RKO (cell line): ENCODE measurements at regions not wholly inside any gene's neighbourhood (a gene's known extent, or its start where the extent isn't known, plus 50 kb on each side); places are given as distances from the start of the nearest gene placed in this dataset.
"Not testable (repeated sequence)": the region's sequence is repeated elsewhere in the genome, so short reads cannot be mapped to it uniquely, and the experiment has no call there.

ENCODE experiments used
- DNase-seq: peaks from one replicate; pipeline ENCODE4 v3.0.0-alpha.2; 2016; ENCODE audit warnings: low spot score

- no peak for DNase-seq
These were observed 145.1 kb downstream of the LCA5 start for GRCh38 chr6:79392094-79392493.

- no peak for DNase-seq
These were observed 145.8 kb downstream of the LCA5 start for GRCh38 chr6:79391480-79391879.

- no peak for DNase-seq
These were observed 151.3 kb downstream of the LCA5 start for GRCh38 chr6:79385893-79386292.

- no peak for DNase-seq
These were observed 150.9 kb upstream of the HMGN3 start for GRCh38 chr6:79385333-79385732.

GRCh38 chr6:79384845-79385244, 150.4 kb upstream of the HMGN3 start:
- no peak for DNase-seq

GRCh38 chr6:79378957-79379356, 144.5 kb upstream of the HMGN3 start:
- no peak for DNase-seq

- DNase-seq: no peak
These were observed 143.4 kb upstream of the HMGN3 start for GRCh38 chr6:79377888-79378348.

GRCh38 chr6:79377047-79377446, 142.6 kb upstream of the HMGN3 start:
- no peak for DNase-seq

- DNase-seq: no peak
These were observed 141.3 kb upstream of the HMGN3 start for GRCh38 chr6:79375635-79376337.

GRCh38 chr6:79374308-79374707, 139.8 kb upstream of the HMGN3 start:
- DNase-seq: no peak

GRCh38 chr6:79373880-79374279, 139.4 kb upstream of the HMGN3 start:
- DNase-seq: no peak

- no peak for DNase-seq
These were observed 138.8 kb upstream of the HMGN3 start for GRCh38 chr6:79373246-79373645.

GRCh38 chr6:79372757-79373156, 138.3 kb upstream of the HMGN3 start:
- DNase-seq: no peak

GRCh38 chr6:79369026-79369425, 134.5 kb upstream of the HMGN3 start:
- no peak for DNase-seq

GRCh38 chr6:79363441-79363840, 129.0 kb upstream of the HMGN3 start:
- not testable (repeated sequence) for DNase-seq

- not testable (repeated sequence) for DNase-seq
These were observed 126.6 kb upstream of the HMGN3 start for GRCh38 chr6:79361074-79361473.

GRCh38 chr6:79353226-79353625, 118.7 kb upstream of the HMGN3 start:
- DNase-seq: no peak

- DNase-seq: no peak
These were observed 104.0 kb upstream of the HMGN3 start for GRCh38 chr6:79338493-79338892.

GRCh38 chr6:79335133-79335674, 100.7 kb upstream of the HMGN3 start:
- no peak for DNase-seq

GRCh38 chr6:79334674-79335073, 100.2 kb upstream of the HMGN3 start:
- DNase-seq: no peak

- peak; percentile 28 for DNase-seq
These were observed 96.2 kb upstream of the HMGN3 start for GRCh38 chr6:79330704-79331103.

- no peak for DNase-seq
These were observed 78.8 kb upstream of the HMGN3 start for GRCh38 chr6:79313254-79313653.

- peak; percentile 7 for DNase-seq
These were observed 73.0 kb upstream of the HMGN3 start for GRCh38 chr6:79307321-79308036.
